Anterior cingulate cortex (tissue), 58 donors: ENCODE measurements at regions not wholly inside any gene's neighbourhood (a gene's known extent, or its start where the extent isn't known, plus 50 kb on each side); places are given as distances from the start of the nearest gene placed in this dataset.

Experiments
- DNase-seq, 58 donors: peaks; one replicate each; lab custom pipeline; 2025; lab: John Stamatoyannopoulos, UW

GRCh38 chr13:91157273-91158016, 190.0 kb upstream of the MIR17HG start:
- no peak for DNase-seq

GRCh38 chr13:91158017-91158395, 189.5 kb upstream of the MIR17HG start:
- no peak for DNase-seq

GRCh38 chr13:91162180-91162579, 185.3 kb upstream of the MIR17HG start:
- no peak for DNase-seq

GRCh38 chr13:91162589-91162988, 184.9 kb upstream of the MIR17HG start:
- no peak for DNase-seq

- DNase-seq: no peak
Observed at GRCh38 chr13:91165758-91166157, 181.7 kb upstream of the MIR17HG start.

GRCh38 chr13:91166714-91167511, 180.6 kb upstream of the MIR17HG start:
- no peak for DNase-seq

GRCh38 chr13:91167706-91168385, 179.6 kb upstream of the MIR17HG start:
- DNase-seq: no peak

- no peak for DNase-seq
Observed at GRCh38 chr13:91168386-91168711, 179.1 kb upstream of the MIR17HG start.

GRCh38 chr13:91169321-91170050, 178.0 kb upstream of the MIR17HG start:
- no peak for DNase-seq

- no peak for DNase-seq
Observed at GRCh38 chr13:91172160-91172559, 175.3 kb upstream of the MIR17HG start.

GRCh38 chr13:91174886-91175501, 172.5 kb upstream of the MIR17HG start:
- no peak for DNase-seq

- DNase-seq: no peak
Observed at GRCh38 chr13:91178099-91178498, 169.4 kb upstream of the MIR17HG start.

- no peak for DNase-seq
Observed at GRCh38 chr13:91181892-91182291, 165.6 kb upstream of the MIR17HG start.

- peak in 1 of 58 donors; percentile 5 for DNase-seq
Observed at GRCh38 chr13:91184244-91184926, 163.1 kb upstream of the MIR17HG start.

GRCh38 chr13:91185294-91185863, 162.1 kb upstream of the MIR17HG start:
- no peak for DNase-seq

- no peak for DNase-seq
Observed at GRCh38 chr13:91187522-91187921, 160.0 kb upstream of the MIR17HG start.

GRCh38 chr13:91189506-91189905, 158.0 kb upstream of the MIR17HG start:
- DNase-seq: no peak

- no peak for DNase-seq
Observed at GRCh38 chr13:91193358-91193757, 154.1 kb upstream of the MIR17HG start.

GRCh38 chr13:91195789-91196188, 151.7 kb upstream of the MIR17HG start:
- DNase-seq: no peak
